Activated naive CD8-positive, alpha-beta T cell treated with anti-CD3 and anti-CD28 coated beads, Interleukin-2, amount 50 U/mL, for 24 hours (primary cell): ENCODE measurements at regions not wholly inside any gene's neighbourhood (a gene's known extent, or its start where the extent isn't known, plus 50 kb on each side); places are given as distances from the start of the nearest gene placed in this dataset.
"Not testable (repeated sequence)": the region's sequence is repeated elsewhere in the genome, so short reads cannot be mapped to it uniquely, and the experiment has no call there.

Source experiments
- ATAC-seq: fragments of 150-1000 bp; cut with Tn5 transposase; one replicate; pipeline ENCODE4 v1.10.0; 2021
- DNase-seq: peaks from one replicate; pipeline ENCODE4 v3.0.0; 2021
- H3K27ac Mint-ChIP-seq: one replicate; pipeline ENCODE4 v1.8.0; 2021; ENCODE audit warnings: mild to moderate bottlenecking, mixed read lengths
- H3K27me3 Mint-ChIP-seq: one replicate; pipeline ENCODE4 v1.8.0; 2021; ENCODE audit warnings: mixed read lengths
- H3K36me3 Mint-ChIP-seq: one replicate; pipeline ENCODE4 v1.8.0; 2021; ENCODE audit warnings: low read depth, mixed read lengths
- H3K4me1 Mint-ChIP-seq: one replicate; pipeline ENCODE4 v1.8.0; 2021; ENCODE audit warnings: mixed read lengths
- H3K4me3 Mint-ChIP-seq: one replicate; pipeline ENCODE4 v1.8.0; 2021; ENCODE audit warnings: mild to moderate bottlenecking, moderate library complexity, mixed read lengths
- H3K9me3 Mint-ChIP-seq: one replicate; pipeline ENCODE4 v1.8.0; 2021; ENCODE audit warnings: mixed read lengths

DNA sequence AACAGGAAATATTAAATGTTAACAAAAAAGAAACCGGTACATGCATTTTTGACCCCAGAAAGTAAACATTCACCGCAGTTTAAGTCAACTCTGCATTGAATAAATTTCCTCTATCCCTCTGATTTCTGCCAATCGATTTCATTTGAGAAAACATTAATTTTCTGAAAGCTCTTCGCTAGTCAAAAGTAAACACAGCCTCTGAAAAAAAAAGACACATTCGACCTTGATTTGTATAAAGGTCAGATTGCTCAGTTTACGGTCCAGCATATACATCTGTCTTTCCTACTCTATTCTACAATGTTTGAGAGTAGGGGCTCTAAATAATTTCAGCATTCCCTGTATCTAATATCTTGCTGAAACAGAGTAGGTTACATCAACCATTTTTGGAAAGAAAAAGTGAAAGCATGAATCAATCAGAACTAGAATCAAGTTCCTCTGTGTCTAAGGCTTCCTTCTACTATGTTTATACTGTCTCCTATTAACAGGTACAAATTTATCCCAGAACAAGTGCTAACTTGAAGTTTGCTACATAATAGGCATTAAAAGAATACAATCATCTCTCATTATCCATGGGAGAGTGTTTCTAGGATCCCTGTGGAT, 243.8 kb downstream of the UBE2NL start:
- DNase-seq, H3K27ac Mint-ChIP-seq, ATAC-seq, H3K9me3 Mint-ChIP-seq, H3K27me3 Mint-ChIP-seq, H3K4me3 Mint-ChIP-seq, H3K4me1 Mint-ChIP-seq, H3K36me3 Mint-ChIP-seq: not testable (repeated sequence)

GRCh38 chrX:144129511-144129910, 245.6 kb downstream of the UBE2NL start:
- not testable (repeated sequence) for H3K27me3 Mint-ChIP-seq, H3K9me3 Mint-ChIP-seq, H3K4me3 Mint-ChIP-seq, ATAC-seq, DNase-seq, H3K27ac Mint-ChIP-seq, H3K4me1 Mint-ChIP-seq, H3K36me3 Mint-ChIP-seq

DNA sequence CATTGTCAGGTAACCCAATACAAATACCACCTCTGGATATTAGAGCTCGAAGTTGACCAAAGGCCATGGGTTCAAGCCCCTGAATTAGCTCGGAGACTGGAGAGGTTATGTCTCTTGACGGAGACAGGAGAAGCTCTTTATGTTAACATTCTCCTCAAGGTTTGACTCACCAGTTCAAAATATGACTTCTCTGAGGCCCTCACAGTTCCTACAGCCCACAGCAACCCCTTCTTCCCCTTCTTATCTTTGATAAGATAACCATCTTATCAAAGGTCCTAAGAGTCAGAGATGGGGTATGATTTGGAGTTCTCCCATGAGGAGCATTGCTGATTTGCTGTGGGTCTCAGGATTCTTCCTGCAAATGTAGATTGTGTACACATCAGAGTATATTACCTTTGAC, 246.6 kb downstream of the UBE2NL start:
- not testable (repeated sequence) for H3K4me3 Mint-ChIP-seq, ATAC-seq, H3K9me3 Mint-ChIP-seq, H3K27me3 Mint-ChIP-seq, H3K36me3 Mint-ChIP-seq, H3K4me1 Mint-ChIP-seq, DNase-seq, H3K27ac Mint-ChIP-seq

GRCh38 chrX:144131080-144131479, 247.2 kb downstream of the UBE2NL start:
- not testable (repeated sequence) for H3K27ac Mint-ChIP-seq, H3K9me3 Mint-ChIP-seq, ATAC-seq, H3K36me3 Mint-ChIP-seq, DNase-seq, H3K4me3 Mint-ChIP-seq, H3K4me1 Mint-ChIP-seq, H3K27me3 Mint-ChIP-seq

DNA sequence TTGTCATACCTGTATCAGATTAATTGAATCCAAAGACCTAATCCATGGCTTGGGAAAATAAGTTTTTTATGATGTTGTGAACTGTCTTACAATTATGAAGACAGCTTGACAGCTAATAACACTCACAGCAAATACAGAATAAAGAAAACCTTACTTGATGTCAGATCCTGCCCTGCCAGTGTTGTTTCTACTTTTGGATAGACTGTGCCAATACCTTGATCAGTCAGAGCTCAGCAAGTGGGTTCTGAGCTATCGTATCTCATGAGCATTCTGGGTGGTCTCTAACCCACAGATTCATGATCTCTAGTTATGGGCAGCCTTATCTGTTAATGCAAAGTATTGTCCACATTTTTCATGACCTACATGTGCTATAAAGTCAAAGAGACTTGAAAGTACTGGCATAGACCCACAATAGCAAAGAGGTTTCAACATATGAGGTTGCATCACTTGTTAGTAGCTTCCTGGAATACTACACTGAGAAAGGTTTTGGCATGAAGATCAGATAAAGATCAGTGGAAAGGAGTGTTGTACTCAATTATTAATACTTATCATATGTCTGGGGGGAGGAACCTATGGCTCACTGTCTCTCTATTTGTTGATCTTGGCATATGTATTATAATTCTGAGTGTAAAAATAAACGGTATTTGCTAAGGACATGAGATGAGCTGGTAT, 250.7 kb downstream of the UBE2NL start:
- ATAC-seq, H3K36me3 Mint-ChIP-seq, H3K27me3 Mint-ChIP-seq, H3K4me3 Mint-ChIP-seq, H3K9me3 Mint-ChIP-seq, H3K4me1 Mint-ChIP-seq, DNase-seq, H3K27ac Mint-ChIP-seq: not testable (repeated sequence)

DNA sequence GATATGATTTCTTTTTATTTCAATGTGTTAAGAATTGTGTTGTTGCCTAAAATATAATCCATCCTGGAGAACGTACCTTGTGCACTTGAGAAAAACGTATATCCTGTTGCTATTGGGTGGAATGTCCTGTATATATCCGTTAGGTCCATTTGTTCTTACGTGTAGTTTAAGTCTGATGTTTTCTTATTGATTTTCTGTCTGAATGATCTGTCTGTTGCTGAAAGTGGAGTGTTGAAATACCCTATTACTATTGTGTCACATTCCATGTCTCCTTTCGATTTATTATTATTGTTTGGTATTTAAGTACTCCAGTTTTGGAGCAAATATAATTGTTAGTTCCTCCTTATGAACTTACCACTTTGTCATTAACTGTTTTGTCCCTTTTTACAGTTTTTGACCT, 270.6 kb downstream of the UBE2NL start:
- ATAC-seq, DNase-seq, H3K9me3 Mint-ChIP-seq, H3K27me3 Mint-ChIP-seq, H3K4me1 Mint-ChIP-seq, H3K4me3 Mint-ChIP-seq, H3K36me3 Mint-ChIP-seq, H3K27ac Mint-ChIP-seq: not testable (repeated sequence)

GRCh38 chrX:144185197-144185596, 301.3 kb downstream of the UBE2NL start:
- H3K9me3 Mint-ChIP-seq, H3K27me3 Mint-ChIP-seq, H3K4me1 Mint-ChIP-seq, H3K27ac Mint-ChIP-seq, H3K4me3 Mint-ChIP-seq, DNase-seq, H3K36me3 Mint-ChIP-seq: not testable (repeated sequence)
- peak; percentile 81 for ATAC-seq

GRCh38 chrX:144188489-144188888, 304.6 kb downstream of the UBE2NL start:
- not testable (repeated sequence) for H3K36me3 Mint-ChIP-seq, H3K4me3 Mint-ChIP-seq, DNase-seq, H3K27me3 Mint-ChIP-seq, H3K27ac Mint-ChIP-seq, H3K9me3 Mint-ChIP-seq, ATAC-seq, H3K4me1 Mint-ChIP-seq

- not testable (repeated sequence) for H3K4me1 Mint-ChIP-seq, H3K27ac Mint-ChIP-seq, H3K4me3 Mint-ChIP-seq, H3K9me3 Mint-ChIP-seq, DNase-seq, H3K27me3 Mint-ChIP-seq, H3K36me3 Mint-ChIP-seq, ATAC-seq
These were observed 313.2 kb downstream of the UBE2NL start for GRCh38 chrX:144197057-144197456.

DNA sequence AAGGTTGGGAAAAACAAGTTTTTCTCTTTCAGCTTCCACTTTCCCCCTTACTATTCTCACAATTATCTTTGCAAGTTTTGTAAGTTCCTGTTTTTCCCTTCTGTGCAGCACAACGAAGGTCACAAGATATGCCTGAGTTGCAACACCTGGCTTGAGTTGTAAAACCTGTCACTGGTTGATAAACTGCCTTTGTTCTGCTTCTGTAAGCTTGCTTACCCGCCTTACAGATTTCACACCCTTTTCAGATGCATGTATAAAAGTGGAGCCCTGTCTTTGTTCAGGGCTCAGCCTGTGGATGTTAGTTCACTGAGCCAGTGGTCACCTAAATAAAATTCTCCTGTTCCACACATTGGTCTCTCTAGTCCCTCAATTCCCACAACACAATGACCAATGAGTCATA, 318.9 kb downstream of the UBE2NL start:
- H3K27me3 Mint-ChIP-seq, H3K4me3 Mint-ChIP-seq, ATAC-seq, H3K9me3 Mint-ChIP-seq, H3K36me3 Mint-ChIP-seq, H3K27ac Mint-ChIP-seq, H3K4me1 Mint-ChIP-seq, DNase-seq: not testable (repeated sequence)

- not testable (repeated sequence) for H3K27me3 Mint-ChIP-seq, DNase-seq, H3K4me1 Mint-ChIP-seq, H3K4me3 Mint-ChIP-seq, H3K36me3 Mint-ChIP-seq, H3K27ac Mint-ChIP-seq, H3K9me3 Mint-ChIP-seq, ATAC-seq
These were observed 324.6 kb downstream of the UBE2NL start for GRCh38 chrX:144208360-144209024.

GRCh38 chrX:144214651-144215050, 330.8 kb downstream of the UBE2NL start:
- H3K27me3 Mint-ChIP-seq: no peaks in the 10 kb centered on the region
- H3K36me3 Mint-ChIP-seq: no peaks in the 10 kb centered on the region
- DNase-seq: no peak
- peaks cover 10% of the 10 kb centered on the region for H3K9me3 Mint-ChIP-seq
- no peaks in the 10 kb centered on the region for H3K4me1 Mint-ChIP-seq
- H3K27ac Mint-ChIP-seq: no peak overlapping the region
- H3K4me3 Mint-ChIP-seq: no peak overlapping the region
- no peak for ATAC-seq

- Mint-ChIP-seq H3K36me3 (no peaks in the 10 kb centered on the region), H3K4me3 (no peak overlapping the region), H3K4me1 (no peaks in the 10 kb centered on the region), H3K27me3 (no peaks in the 10 kb centered on the region), H3K9me3 (peaks cover 10% of the 10 kb centered on the region), H3K27ac (no peak overlapping the region)
- ATAC-seq (no peak), DNase-seq (no peak)
These were observed 335.2 kb downstream of the UBE2NL start for GRCh38 chrX:144219035-144219434.

- not testable (repeated sequence) for H3K36me3 Mint-ChIP-seq, H3K9me3 Mint-ChIP-seq, H3K27me3 Mint-ChIP-seq, DNase-seq, H3K4me3 Mint-ChIP-seq, H3K4me1 Mint-ChIP-seq, ATAC-seq, H3K27ac Mint-ChIP-seq
These were observed 347.4 kb downstream of the UBE2NL start for GRCh38 chrX:144231116-144231785.

- DNase-seq (no peak), ATAC-seq (no peak)
- Mint-ChIP-seq H3K36me3 (no peaks in the 10 kb centered on the region), H3K9me3 (peaks cover 9% of the 10 kb centered on the region), H3K27ac (no peak overlapping the region), H3K27me3 (no peaks in the 10 kb centered on the region), H3K4me1 (no peaks in the 10 kb centered on the region), H3K4me3 (no peak overlapping the region)
These were observed 369.5 kb downstream of the UBE2NL start for GRCh38 chrX:144253356-144253755.
